GM21423 (cell line): ENCODE measurements at regions not wholly inside any gene's neighbourhood (a gene's known extent, or its start where the extent isn't known, plus 50 kb on each side); places are given as distances from the start of the nearest gene placed in this dataset.
"Not testable (repeated sequence)": the region's sequence is repeated elsewhere in the genome, so short reads cannot be mapped to it uniquely, and the experiment has no call there.

Experiments
- ATAC-seq: cut with Tn5 transposase; IDR thresholded peaks from one replicate; pipeline ENCODE4 v1.9.1; 2021; ENCODE audit warnings: mild to moderate bottlenecking, moderate library complexity; ENCODE audit not compliant: unreplicated experiment

- no peak for ATAC-seq
Measured at GRCh38 chr3:33919312-33920120, 121.1 kb downstream of the PDCD6IP start.

GRCh38 chr3:33920511-33920910, 122.1 kb downstream of the PDCD6IP start:
- ATAC-seq = no peak

GRCh38 chr3:33921608-33922007, 123.2 kb downstream of the PDCD6IP start:
- ATAC-seq = no peak

GRCh38 chr3:33926998-33927605, 128.7 kb downstream of the PDCD6IP start:
- no peak for ATAC-seq

- no peak for ATAC-seq
Measured at GRCh38 chr3:33929813-33930212, 131.4 kb downstream of the PDCD6IP start.

- ATAC-seq = no peak
Measured at GRCh38 chr3:33931512-33931911, 133.1 kb downstream of the PDCD6IP start.

GRCh38 chr3:33932010-33932764, 133.8 kb downstream of the PDCD6IP start:
- ATAC-seq = no peak

- no peak for ATAC-seq
Measured at GRCh38 chr3:33936171-33936920, 137.9 kb downstream of the PDCD6IP start.

- no peak for ATAC-seq
Measured at GRCh38 chr3:33936921-33937525, 138.6 kb downstream of the PDCD6IP start.

- no peak for ATAC-seq
Measured at GRCh38 chr3:33937628-33938027, 139.2 kb downstream of the PDCD6IP start.

GRCh38 chr3:33940149-33940548, 141.7 kb downstream of the PDCD6IP start:
- no peak for ATAC-seq

GRCh38 chr3:33940736-33941135, 142.3 kb downstream of the PDCD6IP start:
- ATAC-seq = no peak

- no peak for ATAC-seq
Measured at GRCh38 chr3:33941804-33942203, 143.4 kb downstream of the PDCD6IP start.

- no peak for ATAC-seq
Measured at GRCh38 chr3:33942483-33943150, 144.2 kb downstream of the PDCD6IP start.

- no peak for ATAC-seq
Measured at GRCh38 chr3:33943277-33943676, 144.8 kb downstream of the PDCD6IP start.

GRCh38 chr3:33946612-33947011, 148.2 kb downstream of the PDCD6IP start:
- not testable (repeated sequence) for ATAC-seq

- no peak for ATAC-seq
Measured at GRCh38 chr3:33947272-33948195, 149.1 kb downstream of the PDCD6IP start.

GRCh38 chr3:33949074-33949473, 150.6 kb downstream of the PDCD6IP start:
- no peak for ATAC-seq

GRCh38 chr3:33954956-33955355, 156.5 kb downstream of the PDCD6IP start:
- no peak for ATAC-seq
